Left lung (tissue), 4 donors: ENCODE measurements at regions not wholly inside any gene's neighbourhood (a gene's known extent, or its start where the extent isn't known, plus 50 kb on each side); places are given as distances from the start of the nearest gene placed in this dataset.

Source experiments
- ATAC-seq: fragments of 200-7000 bp; cut with Tn5 transposase; one replicate; pipeline ENCODE4 v1.9.1; 2020; ENCODE audit warnings: moderate library complexity
- DNase-seq, 4 donors: peaks; one replicate each; pipeline ENCODE4 v3.0.0-alpha.2; 2013 to 2020
- H3K27ac ChIP-seq, 2 donors: fragments of 200-600 bp; sonication (generic) in 1 of 2; one replicate each; pipeline versions ENCODE4 v1.5.0 to v1.8.0; 2020 to 2021
- H3K27me3 ChIP-seq, 2 donors: fragments of 200-600 bp; sonication (generic) in 1 of 2; one replicate each; pipeline versions ENCODE4 v1.5.0 to v1.8.0; 2020 to 2021
- H3K36me3 ChIP-seq, 2 donors: fragments of 200-600 bp; sonication (generic) in 1 of 2; one replicate each; pipeline versions ENCODE4 v1.5.0 to v1.8.0; 2020 to 2021
- H3K4me1 ChIP-seq, 2 donors: fragments of 200-600 bp; one replicate each; pipeline ENCODE4 v1.8.0; 2021
- H3K4me3 ChIP-seq, 2 donors: fragments of 200-600 bp; sonication (generic) in 1 of 2; one replicate each; pipeline versions ENCODE4 v1.5.0 to v1.8.0; 2020 to 2021; ENCODE audit warnings: mild to moderate bottlenecking in 1 of 2
- H3K9me3 ChIP-seq, 2 donors: fragments of 200-600 bp; sonication (generic) in 1 of 2; one replicate each; pipeline versions ENCODE4 v1.5.0 to v1.8.0; 2020 to 2021
- CTCF ChIP-seq, 2 donors: fragments of 200-600 bp; sonication (generic) in 1 of 2; IDR thresholded peaks; one replicate each; pipeline versions ENCODE4 v1.5.0 to v1.8.0; 2021; ENCODE audit warnings: antibody characterized with exemption in 2 of 2
- intact Hi-C, 2 donors: fragments of 100-400 bp; cut with DNase I; formaldehyde crosslinking; loops; one replicate each; pipeline versions ENCODE4 v1.11.2 to v1.14.2; 2022
- donor health status: DM: no; HTN: yes; CAD: no.
- donor health status: DM: no; HTN: no; CAD: no.

- Histone ChIP-seq H3K4me1 (no peaks in the 10 kb centered on the region), H3K9me3 (no peaks in the 10 kb centered on the region), H3K36me3 (no peaks in the 10 kb centered on the region), H3K4me3 (no peak overlapping the region), H3K27me3 (no peaks in the 10 kb centered on the region), H3K27ac (no peak overlapping the region)
- no peak for TF ChIP-seq CTCF (IDR thresholded peaks at IDR 0.05)
- no peak for ATAC-seq
- intact Hi-C loops, result no loop called here
- DNase-seq, result no peak
Measured at GRCh38 chr5:99129768-99130501, 201.1 kb upstream of the CHD1 start.

- TF ChIP-seq CTCF (IDR thresholded peaks at IDR 0.05), result no peak
- ATAC-seq, result no peak
- Histone ChIP-seq H3K27ac (no peak overlapping the region), H3K4me1 (no peaks in the 10 kb centered on the region), H3K9me3 (no peaks in the 10 kb centered on the region), H3K36me3 (no peaks in the 10 kb centered on the region), H3K27me3 (no peaks in the 10 kb centered on the region), H3K4me3 (no peak overlapping the region)
- DNase-seq, result no peak
- intact Hi-C loops, result no loop called here
Measured at GRCh38 chr5:99122976-99123375, 194.2 kb upstream of the CHD1 start.

- TF ChIP-seq CTCF (IDR thresholded peaks at IDR 0.05), result no peak
- no peak for DNase-seq
- no peak for ATAC-seq
- H3K36me3 ChIP-seq, result no peaks in the 10 kb centered on the region
- no peaks in the 10 kb centered on the region for H3K27me3 ChIP-seq
- no peaks in the 10 kb centered on the region for H3K9me3 ChIP-seq
- intact Hi-C loops, result no loop called here
- H3K4me3 ChIP-seq, result no peak overlapping the region
- no peak overlapping the region for H3K27ac ChIP-seq
- no peaks in the 10 kb centered on the region for H3K4me1 ChIP-seq
Measured at GRCh38 chr5:99119326-99119725, 190.5 kb upstream of the CHD1 start.

GRCh38 chr5:99116526-99116925, 187.7 kb upstream of the CHD1 start:
- TF ChIP-seq CTCF (IDR thresholded peaks at IDR 0.05), result no peak
- intact Hi-C loops, result no loop called here
- H3K9me3 ChIP-seq, result no peaks in the 10 kb centered on the region
- H3K36me3 ChIP-seq, result no peaks in the 10 kb centered on the region
- ATAC-seq, result no peak
- no peaks in the 10 kb centered on the region for H3K27me3 ChIP-seq
- no peak overlapping the region for H3K4me3 ChIP-seq
- DNase-seq, result no peak
- no peak overlapping the region for H3K27ac ChIP-seq
- no peaks in the 10 kb centered on the region for H3K4me1 ChIP-seq

- Histone ChIP-seq H3K27me3 (no peaks in the 10 kb centered on the region), H3K4me1 (no peaks in the 10 kb centered on the region), H3K36me3 (no peaks in the 10 kb centered on the region), H3K4me3 (no peak overlapping the region), H3K9me3 (no peaks in the 10 kb centered on the region), H3K27ac (no peak overlapping the region)
- TF ChIP-seq CTCF (IDR thresholded peaks at IDR 0.05), result no peak
- ATAC-seq, result no peak
- DNase-seq, result no peak
- intact Hi-C loops, result no loop called here
Measured at GRCh38 chr5:99109894-99110293, 181.1 kb upstream of the CHD1 start.
